Breast epithelium (tissue), 4 donors: ENCODE measurements at regions not wholly inside any gene's neighbourhood (a gene's known extent, or its start where the extent isn't known, plus 50 kb on each side); places are given as distances from the start of the nearest gene placed in this dataset.

Source experiments
- DNase-seq, 2 donors: peaks; one replicate each; pipeline ENCODE4 v3.0.0-alpha.2; 2019; ENCODE audit warnings: low spot score in 2 of 2
- H3K27ac ChIP-seq, 2 donors: fragments of 200-600 bp; sonication (generic) in 1 of 2; one replicate each; pipeline ENCODE4 v1.5.1; 2016 to 2019; ENCODE audit warnings: mild to moderate bottlenecking in 1 of 2
- H3K27me3 ChIP-seq, 2 donors: fragments of 200-600 bp; sonication (generic) in 1 of 2; one replicate each; pipeline versions ENCODE4 v1.5.1 to v1.6.0; 2017 to 2019; ENCODE audit warnings: control low read depth in 1 of 2, mild to moderate bottlenecking in 1 of 2
- H3K36me3 ChIP-seq: fragments of 200-600 bp; one replicate; pipeline ENCODE4 v1.5.1; 2019
- H3K4me1 ChIP-seq, 2 donors: fragments of 200-600 bp; sonication (generic); one replicate each; pipeline ENCODE4 v1.5.1; 2016 to 2019; ENCODE audit warnings: control low read depth in 1 of 2
- H3K4me3 ChIP-seq, 3 donors: fragments of 200-600 bp; sonication (generic); 1 replicate in 2 of 3; 2 replicates in 1 of 3; pipeline ENCODE4 v1.5.1; 2016 to 2019; ENCODE audit warnings: mild to moderate bottlenecking in 3 of 3, moderate library complexity in 2 of 3
- H3K9me3 ChIP-seq, 2 donors: fragments of 200-600 bp; sonication (generic) in 1 of 2; one replicate each; pipeline ENCODE4 v1.5.1; 2016 to 2019; ENCODE audit warnings: control low read depth in 1 of 2
- CTCF ChIP-seq, 3 donors: fragments of 450-650 bp; IDR thresholded peaks; one replicate each; pipeline ENCODE4 v1.5.1; 2016 to 2017; ENCODE audit warnings: antibody characterized with exemption in 3 of 3, mild to moderate bottlenecking in 3 of 3, moderate library complexity in 3 of 3
- POLR2A ChIP-seq: fragments of 450-650 bp; IDR thresholded peaks from one replicate; pipeline ENCODE4 v1.6.1; 2016; ENCODE audit warnings: antibody characterized with exemption, mild to moderate bottlenecking, moderate library complexity
- POLR2AphosphoS5 ChIP-seq, 3 donors: sonication (generic); formaldehyde crosslinking; IDR thresholded peaks; one replicate each; pipeline ENCODE4 v1.6.1; 2017; ENCODE audit warnings: antibody characterized with exemption in 3 of 3
- intact Hi-C: fragments of 100-400 bp; cut with DNase I; formaldehyde crosslinking; loops from one replicate; pipeline ENCODE4 v1.15.1; 2023; ENCODE audit warnings: low total_unique reads

- intact Hi-C loops, result no loop called here
- Histone ChIP-seq H3K4me1 (no peaks in the 10 kb centered on the region), H3K9me3 (no peaks in the 10 kb centered on the region), H3K27ac (no peak overlapping the region), H3K4me3 (no peak overlapping the region), H3K27me3 (no peaks in the 10 kb centered on the region), H3K36me3 (no peaks in the 10 kb centered on the region)
- DNase-seq, result no peak
- no peak for TF ChIP-seq POLR2A
- no peak for TF ChIP-seq POLR2AphosphoS5 (IDR thresholded peaks at IDR 0.05)
Measured at GRCh38 chr7:46681865-46682503, 760.9 kb upstream of the IGFBP3 start.

GRCh38 chr7:46680147-46680546 lies 759.1 kb upstream of the IGFBP3 start:
- Histone ChIP-seq H3K27ac (no peak overlapping the region), H3K9me3 (no peaks in the 10 kb centered on the region), H3K36me3 (no peaks in the 10 kb centered on the region), H3K4me3 (no peak overlapping the region), H3K4me1 (no peaks in the 10 kb centered on the region), H3K27me3 (no peaks in the 10 kb centered on the region)
- no peak for TF ChIP-seq POLR2A
- no peak for TF ChIP-seq CTCF (IDR thresholded peaks at IDR 0.05)
- TF ChIP-seq POLR2AphosphoS5 (IDR thresholded peaks at IDR 0.05), result no peak
- DNase-seq, result no peak
- intact Hi-C loops, result no loop called here

GRCh38 chr7:46679671-46680070 lies 758.6 kb upstream of the IGFBP3 start:
- H3K4me1 ChIP-seq, result no peaks in the 10 kb centered on the region
- TF ChIP-seq POLR2A (no peak), POLR2AphosphoS5 (IDR thresholded peaks at IDR 0.05) (no peak), CTCF (IDR thresholded peaks at IDR 0.05) (no peak)
- DNase-seq, result no peak

GRCh38 chr7:46678421-46678820 lies 757.3 kb upstream of the IGFBP3 start:
- no peak overlapping the region for H3K27ac ChIP-seq
- TF ChIP-seq POLR2A (no peak), POLR2AphosphoS5 (IDR thresholded peaks at IDR 0.05) (no peak)
- intact Hi-C loops, result no loop called here
- no peaks in the 10 kb centered on the region for H3K9me3 ChIP-seq
- no peaks in the 10 kb centered on the region for H3K4me1 ChIP-seq
- H3K27me3 ChIP-seq, result no peaks in the 10 kb centered on the region
- no peak for DNase-seq
- H3K36me3 ChIP-seq, result no peaks in the 10 kb centered on the region
- H3K4me3 ChIP-seq, result no peak overlapping the region

More at GRCh38 chr7:46679671-46680070, 758.6 kb upstream of the IGFBP3 start:
- intact Hi-C loops, result no loop called here
- H3K9me3 ChIP-seq, result no peaks in the 10 kb centered on the region
- H3K27ac ChIP-seq, result no peak overlapping the region
- no peaks in the 10 kb centered on the region for H3K36me3 ChIP-seq
- H3K27me3 ChIP-seq, result no peaks in the 10 kb centered on the region
- no peak overlapping the region for H3K4me3 ChIP-seq

- no peak overlapping the region for H3K4me3 ChIP-seq
- no peak overlapping the region for H3K27ac ChIP-seq
- no peaks in the 10 kb centered on the region for H3K9me3 ChIP-seq
- no peaks in the 10 kb centered on the region for H3K4me1 ChIP-seq
- TF ChIP-seq POLR2AphosphoS5 (IDR thresholded peaks at IDR 0.05) (no peak), POLR2A (no peak), CTCF (IDR thresholded peaks at IDR 0.05) (no peak)
- DNase-seq, result no peak
- H3K36me3 ChIP-seq, result no peaks in the 10 kb centered on the region
- intact Hi-C loops, result no loop called here
- no peaks in the 10 kb centered on the region for H3K27me3 ChIP-seq
Measured at GRCh38 chr7:46675456-46675855, 754.4 kb upstream of the IGFBP3 start.

GRCh38 chr7:46672861-46673260 lies 751.8 kb upstream of the IGFBP3 start:
- no peaks in the 10 kb centered on the region for H3K4me1 ChIP-seq
- DNase-seq, result no peak
- H3K36me3 ChIP-seq, result no peaks in the 10 kb centered on the region
- no peaks in the 10 kb centered on the region for H3K27me3 ChIP-seq
- no peak for TF ChIP-seq POLR2AphosphoS5 (IDR thresholded peaks at IDR 0.05)
- TF ChIP-seq CTCF (IDR thresholded peaks at IDR 0.05), result no peak
- no peak overlapping the region for H3K4me3 ChIP-seq
- no peaks in the 10 kb centered on the region for H3K9me3 ChIP-seq
- intact Hi-C loops, result no loop called here
- no peak overlapping the region for H3K27ac ChIP-seq
